ENCODE measurements at regions not wholly inside any gene's neighbourhood (a gene's known extent, or its start where the extent isn't known, plus 50 kb on each side); places are given as distances from the start of the nearest gene placed in this dataset.

DNA sequence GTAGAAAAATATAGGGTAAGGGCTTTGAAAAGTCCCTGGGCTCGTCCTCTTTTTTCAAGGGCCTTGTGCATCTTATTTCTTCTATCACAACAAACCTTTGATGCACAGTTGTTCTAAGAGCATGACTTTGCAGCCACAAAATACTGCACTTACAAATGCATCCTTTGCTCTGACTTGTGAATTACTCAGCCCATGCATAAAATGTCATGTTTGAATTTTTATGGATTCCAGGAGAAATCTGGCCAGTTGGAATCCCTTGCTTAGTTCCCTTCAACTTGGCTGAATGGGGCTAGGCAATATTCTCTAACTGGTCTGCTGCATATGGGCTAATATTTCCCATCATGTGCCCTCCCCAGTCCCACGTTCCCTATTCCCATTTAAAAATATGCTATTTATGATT, 523.9 kb upstream of the RGMA start:
- H3K36me3 Mint-ChIP-seq (ENCODE audit: unreplicated experiment), result no peaks in the 10 kb centered on the region
- no peaks in the 10 kb centered on the region for H3K27me3 Mint-ChIP-seq (ENCODE audit: unreplicated experiment)
- DNase-seq, result no peak
- H3K9me3 Mint-ChIP-seq (ENCODE audit: unreplicated experiment), result no peaks in the 10 kb centered on the region
- no peaks in the 10 kb centered on the region for H3K4me1 Mint-ChIP-seq (ENCODE audit: low read depth, unreplicated experiment)
- TF ChIP-seq, protein P1, sequence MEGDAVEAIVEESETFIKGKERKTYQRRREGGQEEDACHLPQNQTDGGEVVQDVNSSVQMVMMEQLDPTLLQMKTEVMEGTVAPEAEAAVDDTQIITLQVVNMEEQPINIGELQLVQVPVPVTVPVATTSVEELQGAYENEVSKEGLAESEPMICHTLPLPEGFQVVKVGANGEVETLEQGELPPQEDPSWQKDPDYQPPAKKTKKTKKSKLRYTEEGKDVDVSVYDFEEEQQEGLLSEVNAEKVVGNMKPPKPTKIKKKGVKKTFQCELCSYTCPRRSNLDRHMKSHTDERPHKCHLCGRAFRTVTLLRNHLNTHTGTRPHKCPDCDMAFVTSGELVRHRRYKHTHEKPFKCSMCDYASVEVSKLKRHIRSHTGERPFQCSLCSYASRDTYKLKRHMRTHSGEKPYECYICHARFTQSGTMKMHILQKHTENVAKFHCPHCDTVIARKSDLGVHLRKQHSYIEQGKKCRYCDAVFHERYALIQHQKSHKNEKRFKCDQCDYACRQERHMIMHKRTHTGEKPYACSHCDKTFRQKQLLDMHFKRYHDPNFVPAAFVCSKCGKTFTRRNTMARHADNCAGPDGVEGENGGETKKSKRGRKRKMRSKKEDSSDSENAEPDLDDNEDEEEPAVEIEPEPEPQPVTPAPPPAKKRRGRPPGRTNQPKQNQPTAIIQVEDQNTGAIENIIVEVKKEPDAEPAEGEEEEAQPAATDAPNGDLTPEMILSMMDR (IDR thresholded peaks at IDR 0.05; ENCODE audit: partially characterized antibody, unreplicated experiment), result no peak
- H3K27ac Mint-ChIP-seq (ENCODE audit: unreplicated experiment), result no peak overlapping the region
- H3K4me3 Mint-ChIP-seq (ENCODE audit: unreplicated experiment), result no peak overlapping the region

DNA sequence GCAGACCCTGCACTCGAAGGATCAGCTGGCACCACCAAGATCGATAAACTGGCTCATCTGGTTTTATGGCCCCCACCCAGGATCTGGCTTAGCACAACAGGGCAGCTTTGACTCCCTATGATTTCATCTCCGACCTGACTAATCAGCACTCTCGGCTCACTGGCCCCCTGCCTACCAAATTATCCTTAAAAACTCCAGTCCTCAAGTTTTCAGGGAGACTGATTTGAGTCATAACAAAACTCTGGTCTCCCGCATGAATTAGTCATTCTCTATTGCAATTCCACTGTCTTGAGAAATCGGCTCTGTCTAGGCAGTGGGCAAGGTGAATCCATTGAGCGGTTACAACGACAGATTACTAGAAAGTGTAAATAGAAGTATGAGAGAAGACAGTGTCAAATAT, 521.9 kb upstream of the RGMA start:
- no peak for DNase-seq
- Mint-ChIP-seq H3K27ac (ENCODE audit: unreplicated experiment) (no peak overlapping the region), H3K4me1 (ENCODE audit: low read depth, unreplicated experiment) (no peaks in the 10 kb centered on the region), H3K9me3 (ENCODE audit: unreplicated experiment) (no peaks in the 10 kb centered on the region), H3K4me3 (ENCODE audit: unreplicated experiment) (no peak overlapping the region), H3K27me3 (ENCODE audit: unreplicated experiment) (no peaks in the 10 kb centered on the region), H3K36me3 (ENCODE audit: unreplicated experiment) (no peaks in the 10 kb centered on the region)
- TF ChIP-seq, protein P1 (IDR thresholded peaks at IDR 0.05; ENCODE audit: partially characterized antibody, unreplicated experiment), result no peak

DNA sequence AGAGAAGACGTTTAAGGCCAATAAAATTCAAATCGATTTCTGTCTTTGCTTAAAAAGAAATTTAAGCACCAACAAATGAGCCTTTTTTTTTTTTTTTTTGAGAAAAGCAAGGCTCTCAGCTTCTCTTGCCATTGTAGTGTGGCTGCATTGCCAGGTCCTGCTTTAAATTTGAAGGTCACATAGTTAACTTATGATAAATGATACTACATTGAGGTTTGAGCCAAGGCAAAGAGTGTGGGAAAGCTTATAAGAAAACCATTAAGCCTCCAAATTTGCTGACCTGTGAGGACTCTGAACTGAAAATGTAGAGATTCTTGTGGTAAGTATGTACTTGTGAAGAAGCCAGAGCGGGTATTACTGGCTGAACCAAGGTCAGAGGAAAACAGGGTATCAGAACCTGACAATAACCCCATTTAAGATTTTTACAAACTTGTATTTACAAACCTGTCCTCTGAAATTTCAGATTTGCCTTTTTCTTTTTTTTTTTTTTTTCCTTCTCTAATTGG, 519.7 kb upstream of the RGMA start:
- Mint-ChIP-seq H3K27ac (ENCODE audit: unreplicated experiment) (no peak overlapping the region), H3K4me3 (ENCODE audit: unreplicated experiment) (no peak overlapping the region), H3K27me3 (ENCODE audit: unreplicated experiment) (no peaks in the 10 kb centered on the region), H3K36me3 (ENCODE audit: unreplicated experiment) (no peaks in the 10 kb centered on the region), H3K9me3 (ENCODE audit: unreplicated experiment) (no peaks in the 10 kb centered on the region), H3K4me1 (ENCODE audit: low read depth, unreplicated experiment) (peaks cover 2% of the 10 kb centered on the region)
- TF ChIP-seq, protein P1 (IDR thresholded peaks at IDR 0.05; ENCODE audit: partially characterized antibody, unreplicated experiment), result no peak
- no peak for DNase-seq

DNA sequence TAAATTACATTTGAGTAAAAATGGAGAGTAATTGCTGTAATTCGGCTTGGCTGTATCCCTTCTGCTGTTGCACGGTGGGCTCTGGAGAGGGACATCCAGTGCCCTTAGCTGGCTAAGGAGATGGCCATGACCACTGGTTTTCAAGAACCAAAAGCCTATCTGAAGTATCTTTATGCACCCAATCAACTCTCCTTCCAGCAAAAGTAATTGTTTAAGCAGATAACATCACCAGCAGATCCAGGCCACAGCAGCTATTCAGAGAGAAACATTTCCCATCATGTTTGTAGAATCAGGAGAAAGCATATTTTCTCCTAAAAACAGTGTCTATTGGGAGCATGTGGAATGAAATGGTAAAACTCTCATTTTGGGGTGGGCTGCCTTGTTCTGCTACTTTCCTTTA, 514.5 kb upstream of the RGMA start:
- DNase-seq, result no peak
- Mint-ChIP-seq H3K9me3 (ENCODE audit: unreplicated experiment) (no peaks in the 10 kb centered on the region), H3K4me1 (ENCODE audit: low read depth, unreplicated experiment) (peaks cover 8% of the 10 kb centered on the region), H3K36me3 (ENCODE audit: unreplicated experiment) (no peaks in the 10 kb centered on the region), H3K4me3 (ENCODE audit: unreplicated experiment) (no peak overlapping the region), H3K27me3 (ENCODE audit: unreplicated experiment) (no peaks in the 10 kb centered on the region), H3K27ac (ENCODE audit: unreplicated experiment) (no peak overlapping the region)
- TF ChIP-seq, protein P1 (IDR thresholded peaks at IDR 0.05; ENCODE audit: partially characterized antibody, unreplicated experiment), result no peak

DNA sequence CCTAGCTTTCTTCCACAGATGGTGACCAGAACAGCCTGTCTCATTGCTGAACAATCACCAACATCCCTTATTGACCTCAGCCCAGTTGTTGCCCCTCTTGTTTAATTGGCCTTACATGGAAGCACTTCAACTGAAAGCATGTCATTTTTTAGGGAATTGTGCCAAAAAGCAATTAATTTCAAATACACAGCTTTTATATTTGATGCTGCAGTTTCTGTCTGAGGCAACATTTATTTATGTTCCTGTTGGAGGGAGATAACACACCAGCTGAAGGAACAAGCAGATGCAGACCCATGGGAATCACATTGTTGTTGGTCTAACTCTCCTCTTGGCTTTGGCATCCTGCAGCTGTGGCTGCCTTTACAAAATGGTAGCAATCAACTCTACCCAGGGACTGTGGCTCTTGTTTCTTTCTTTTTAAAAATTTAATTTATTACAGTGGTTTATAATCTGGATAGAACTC, 498.1 kb upstream of the RGMA start:
- no peak overlapping the region for H3K27ac Mint-ChIP-seq (ENCODE audit: unreplicated experiment)
- no peaks in the 10 kb centered on the region for H3K27me3 Mint-ChIP-seq (ENCODE audit: unreplicated experiment)
- no peaks in the 10 kb centered on the region for H3K36me3 Mint-ChIP-seq (ENCODE audit: unreplicated experiment)
- no peaks in the 10 kb centered on the region for H3K4me1 Mint-ChIP-seq (ENCODE audit: low read depth, unreplicated experiment)
- no peak overlapping the region for H3K4me3 Mint-ChIP-seq (ENCODE audit: unreplicated experiment)
- H3K9me3 Mint-ChIP-seq (ENCODE audit: unreplicated experiment), result no peaks in the 10 kb centered on the region
- TF ChIP-seq, protein P1 (IDR thresholded peaks at IDR 0.05; ENCODE audit: partially characterized antibody, unreplicated experiment), result no peak
- no peak for DNase-seq
